Activated CD4-positive, alpha-beta memory T cell treated with anti-CD3 and anti-CD28 coated beads for 36 hours (primary cell): ENCODE measurements at regions not wholly inside any gene's neighbourhood (a gene's known extent, or its start where the extent isn't known, plus 50 kb on each side); places are given as distances from the start of the nearest gene placed in this dataset.

Experiments used
- CTCF ChIA-PET: fragments of 350-600 bp; sonication (Branson Sonifier 250); formaldehyde crosslinking; loops from one replicate; lab custom pipeline; 2021; ENCODE audit warnings: antibody characterized with exemption, inconsistent platforms; lab: Charles Lee
- POLR2A ChIA-PET: fragments of 350-600 bp; sonication (Branson Sonifier 250); formaldehyde crosslinking; loops from one replicate; lab custom pipeline; 2021; ENCODE audit warnings: antibody characterized with exemption; lab: Charles Lee
- DNase-seq: peaks from one replicate; pipeline ENCODE4 v3.0.0-alpha.2; 2020
- H3K27ac Mint-ChIP-seq: one replicate; pipeline ENCODE4 v1.8.0; 2021; ENCODE audit warnings: mixed read lengths
- H3K27me3 Mint-ChIP-seq: one replicate; pipeline ENCODE4 v1.8.0; 2021; ENCODE audit warnings: mixed read lengths
- H3K36me3 Mint-ChIP-seq: one replicate; pipeline ENCODE4 v1.8.0; 2021; ENCODE audit warnings: mixed read lengths
- H3K4me1 Mint-ChIP-seq: one replicate; pipeline ENCODE4 v1.8.0; 2021; ENCODE audit warnings: low read depth, mixed read lengths
- H3K4me3 Mint-ChIP-seq: one replicate; pipeline ENCODE4 v1.8.0; 2021; ENCODE audit warnings: mild to moderate bottlenecking, mixed read lengths
- H3K9me3 Mint-ChIP-seq: one replicate; pipeline ENCODE4 v1.8.0; 2021; ENCODE audit warnings: mixed read lengths
- intact Hi-C: fragments of 100-400 bp; cut with micrococcal nuclease; formaldehyde crosslinking; loops from one replicate; pipeline ENCODE4 v1.15.1; 2023

DNA sequence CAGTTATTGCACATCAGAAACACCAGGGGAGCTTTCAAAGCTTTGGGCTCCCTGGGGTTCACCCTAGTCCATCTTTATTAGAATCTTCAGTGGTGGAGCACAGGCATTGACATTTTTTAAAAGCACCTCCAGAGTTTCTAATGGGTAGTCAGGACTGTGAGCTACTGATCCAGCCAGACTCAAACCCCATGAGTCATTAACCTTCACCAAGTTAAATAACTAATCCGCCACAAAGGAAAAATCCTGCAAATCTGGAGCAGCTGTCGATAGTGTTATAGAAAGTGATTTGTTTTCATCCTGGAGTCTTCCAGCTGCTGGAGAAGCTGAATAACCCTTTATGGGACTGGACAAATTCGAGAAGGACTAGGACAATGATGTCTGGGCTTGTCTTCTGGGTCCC, 93.2 kb upstream of the PIRT start:
- Mint-ChIP-seq H3K36me3 (no peaks in the 10 kb centered on the region), H3K27ac (no peak overlapping the region), H3K9me3 (peaks cover 5% of the 10 kb centered on the region), H3K27me3 (peaks cover 5% of the 10 kb centered on the region), H3K4me1 (no peaks in the 10 kb centered on the region), H3K4me3 (no peak overlapping the region)
- ChIA-PET POLR2A (no interaction called here), CTCF (no interaction called here)
- no peak for DNase-seq
- intact Hi-C loops, result no loop called here

DNA sequence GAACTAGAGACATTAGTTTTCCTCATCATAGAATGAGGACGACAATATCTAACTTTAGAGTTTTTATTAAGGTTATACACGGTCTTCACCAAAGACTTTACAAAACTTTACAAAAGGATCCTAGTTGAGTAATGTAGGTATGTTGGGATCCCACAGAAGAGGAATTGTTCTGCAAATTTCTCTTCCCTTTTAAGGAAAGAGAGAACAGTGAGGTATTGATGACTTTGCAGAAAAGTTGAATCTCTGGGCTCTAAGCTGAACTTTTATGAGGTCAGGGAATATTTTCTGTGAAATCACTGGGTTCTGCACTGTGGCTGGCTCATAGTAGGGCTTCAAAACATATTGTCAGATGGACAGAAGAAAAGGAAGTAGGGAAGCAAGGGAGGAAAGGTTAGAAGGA, 89.8 kb upstream of the PIRT start:
- ChIA-PET POLR2A (no interaction called here), CTCF (no interaction called here)
- no peak for DNase-seq
- Mint-ChIP-seq H3K36me3 (no peaks in the 10 kb centered on the region), H3K27ac (no peak overlapping the region), H3K4me3 (no peak overlapping the region), H3K27me3 (peaks cover 5% of the 10 kb centered on the region), H3K9me3 (no peaks in the 10 kb centered on the region), H3K4me1 (no peaks in the 10 kb centered on the region)
- intact Hi-C loops, result no loop called here

DNA sequence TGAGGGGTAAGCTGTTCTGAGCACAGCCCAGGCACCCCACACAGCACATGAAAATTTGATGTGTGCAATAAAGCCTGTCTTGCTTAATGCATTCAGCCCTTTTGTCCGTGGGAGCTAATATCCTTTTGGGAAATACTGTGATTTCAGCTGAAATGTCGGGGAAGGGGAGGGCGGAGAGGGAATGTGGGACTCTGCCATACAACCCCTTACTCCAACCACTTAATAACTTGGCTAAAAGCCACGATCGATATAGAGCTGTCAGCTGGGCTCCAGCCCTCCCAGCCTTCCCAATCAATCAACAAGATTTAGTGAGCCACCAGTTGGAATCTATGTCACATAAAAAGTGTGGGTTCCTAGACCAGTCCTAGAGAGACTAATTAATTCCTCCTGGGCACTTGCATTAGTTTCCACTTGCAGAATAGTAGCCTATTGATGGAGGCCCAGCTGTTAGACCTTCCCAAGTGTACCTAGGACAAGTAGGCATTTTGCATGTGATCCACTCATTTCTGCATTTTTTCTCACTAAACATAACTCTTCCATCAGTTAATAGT, 82.7 kb upstream of the PIRT start:
- CTCF ChIA-PET, result no interaction called here
- POLR2A ChIA-PET, result no interaction called here
- Mint-ChIP-seq H3K27me3 (peaks cover under 1% of the 10 kb centered on the region), H3K27ac (no peak overlapping the region), H3K36me3 (no peaks in the 10 kb centered on the region), H3K4me1 (no peaks in the 10 kb centered on the region), H3K4me3 (no peak overlapping the region), H3K9me3 (no peaks in the 10 kb centered on the region)
- intact Hi-C loops, result no loop called here
- DNase-seq, result no peak

DNA sequence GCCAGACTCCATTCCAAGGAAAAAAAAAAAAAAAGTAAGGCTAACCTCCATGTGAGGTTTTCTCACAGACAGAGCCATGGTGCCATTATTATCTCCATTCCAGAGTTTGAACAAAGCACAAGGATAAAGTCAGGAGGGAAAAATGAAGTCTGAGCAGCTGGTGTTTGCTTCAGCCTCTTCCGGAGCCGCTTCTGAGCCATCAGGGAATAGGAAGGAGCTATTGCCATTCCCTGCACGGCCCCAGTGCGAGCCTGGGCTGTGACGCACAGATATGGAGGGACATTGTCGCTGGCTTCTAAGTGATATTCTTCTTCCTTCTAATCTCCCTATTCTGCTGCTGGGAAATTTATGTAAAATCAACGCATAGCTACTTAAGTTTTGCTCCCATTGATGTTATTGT, 69.5 kb upstream of the PIRT start:
- H3K4me3 Mint-ChIP-seq, result no peak overlapping the region
- H3K36me3 Mint-ChIP-seq, result no peaks in the 10 kb centered on the region
- H3K27ac Mint-ChIP-seq, result no peak overlapping the region
- intact Hi-C loops, result no loop called here
- ChIA-PET CTCF (no interaction called here), POLR2A (no interaction called here)
- H3K4me1 Mint-ChIP-seq, result no peaks in the 10 kb centered on the region
- peaks cover 4% of the 10 kb centered on the region for H3K9me3 Mint-ChIP-seq
- no peak for DNase-seq
- H3K27me3 Mint-ChIP-seq, result peaks cover 9% of the 10 kb centered on the region

DNA sequence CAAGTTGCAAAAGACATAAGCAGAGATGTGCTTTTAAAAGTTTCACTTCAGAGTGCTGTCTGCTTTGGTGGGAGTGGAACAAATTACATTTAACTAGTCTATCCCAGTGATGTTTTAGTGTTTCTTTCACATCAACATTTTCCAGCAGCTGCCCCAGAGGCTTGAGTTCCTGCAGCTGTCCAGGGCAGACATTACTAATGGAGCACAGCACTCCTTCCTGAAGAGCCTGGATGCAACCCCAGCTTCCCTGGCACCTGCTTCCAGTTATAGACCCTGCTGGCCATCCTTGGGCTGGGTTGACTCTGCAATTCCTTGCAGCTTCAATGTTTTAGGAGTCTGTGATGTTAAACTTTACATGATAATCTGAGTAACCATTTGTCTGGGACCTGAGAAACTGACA, 61.4 kb upstream of the PIRT start:
- CTCF ChIA-PET, result no interaction called here
- no peaks in the 10 kb centered on the region for H3K36me3 Mint-ChIP-seq
- H3K4me3 Mint-ChIP-seq, result no peak overlapping the region
- DNase-seq, result no peak
- no peaks in the 10 kb centered on the region for H3K4me1 Mint-ChIP-seq
- POLR2A ChIA-PET, result no interaction called here
- peaks cover 2% of the 10 kb centered on the region for H3K27me3 Mint-ChIP-seq
- no peaks in the 10 kb centered on the region for H3K9me3 Mint-ChIP-seq
- intact Hi-C loops, result no loop called here
- no peak overlapping the region for H3K27ac Mint-ChIP-seq

DNA sequence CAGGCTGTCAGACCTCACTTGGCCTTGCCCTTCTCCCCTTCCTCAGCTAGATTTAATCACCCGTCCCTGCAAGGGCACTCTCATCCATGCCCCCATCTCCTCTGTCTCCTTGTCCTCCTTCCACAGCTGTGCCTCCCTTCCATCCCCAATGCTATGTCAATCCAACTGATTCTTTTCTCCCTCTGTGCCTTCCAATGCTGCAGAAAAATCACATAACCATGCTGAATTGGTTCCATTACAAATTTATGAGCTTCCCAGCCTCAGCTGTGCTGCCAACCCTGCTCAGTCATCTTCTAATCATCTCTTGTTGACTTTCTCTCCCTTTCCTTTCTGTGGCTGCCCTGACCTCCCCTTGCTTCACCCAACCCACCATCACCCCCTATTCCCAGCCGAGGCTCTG, 56.3 kb upstream of the PIRT start:
- no peak for DNase-seq
- intact Hi-C loops, result no loop called here
- CTCF ChIA-PET, result no interaction called here
- POLR2A ChIA-PET, result no interaction called here
- H3K4me1 Mint-ChIP-seq, result no peaks in the 10 kb centered on the region
- H3K27me3 Mint-ChIP-seq, result peaks cover 3% of the 10 kb centered on the region
- H3K9me3 Mint-ChIP-seq, result no peaks in the 10 kb centered on the region
- H3K4me3 Mint-ChIP-seq, result no peak overlapping the region
- H3K36me3 Mint-ChIP-seq, result no peaks in the 10 kb centered on the region
- no peak overlapping the region for H3K27ac Mint-ChIP-seq

DNA sequence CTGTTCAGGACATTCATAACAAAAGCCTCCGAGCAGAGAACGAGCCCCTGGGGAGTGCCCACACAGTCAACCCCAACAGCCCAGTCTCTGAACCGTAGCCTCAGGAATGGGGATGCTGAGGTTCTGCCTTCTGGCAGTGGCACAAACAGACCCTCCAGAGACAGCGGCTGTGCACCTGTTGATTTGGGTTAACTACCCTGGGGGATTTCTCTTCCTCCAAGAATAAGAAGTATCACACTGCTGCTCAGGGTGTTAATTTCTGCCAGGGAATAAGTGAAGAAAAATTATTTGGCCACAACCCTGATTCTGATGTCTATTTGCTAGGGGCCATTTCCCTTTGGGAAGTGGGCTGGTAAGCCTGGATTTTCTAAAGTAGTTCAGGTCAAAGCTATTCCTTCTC, 51.0 kb upstream of the PIRT start:
- Mint-ChIP-seq H3K27me3 (peaks cover 4% of the 10 kb centered on the region), H3K4me3 (no peak overlapping the region), H3K36me3 (no peaks in the 10 kb centered on the region), H3K9me3 (no peaks in the 10 kb centered on the region), H3K4me1 (no peaks in the 10 kb centered on the region), H3K27ac (no peak overlapping the region)
- no peak for DNase-seq
- ChIA-PET CTCF (no interaction called here), POLR2A (no interaction called here)
- intact Hi-C loops, result no loop called here
